ENCODE measurements at regions not wholly inside any gene's neighbourhood (a gene's known extent, or its start where the extent isn't known, plus 50 kb on each side); places are given as distances from the start of the nearest gene placed in this dataset.

GRCh38 chr18:61731693-61732376 is 161.0 kb downstream of the RNF152 start:
- ATAC-seq: peak; percentile 72
- intact Hi-C loops (cut with DNase I): no loop called here

GRCh38 chr18:61731178-61731577 is 161.6 kb downstream of the RNF152 start:
- intact Hi-C loops (cut with DNase I): no loop called here
- ATAC-seq: no peak
- no peak for DNase-seq (ENCODE audit: low spot score)

More at GRCh38 chr18:61731693-61732376, 161.0 kb downstream of the RNF152 start:
- no peak for DNase-seq (ENCODE audit: low spot score)

GRCh38 chr18:61729322-61729721 is 163.5 kb downstream of the RNF152 start:
- intact Hi-C loops (cut with DNase I): no loop called here
- no peak for DNase-seq (ENCODE audit: low spot score)
- no peak for ATAC-seq

- intact Hi-C loops (cut with DNase I): no loop called here
- no peak for DNase-seq (ENCODE audit: low spot score)
- ATAC-seq: no peak
These were observed 165.3 kb downstream of the RNF152 start for GRCh38 chr18:61727241-61728193.

- ATAC-seq (no peak), DNase-seq (ENCODE audit: low spot score) (no peak)
- intact Hi-C loops (cut with DNase I): no loop called here
These were observed 168.3 kb downstream of the RNF152 start for GRCh38 chr18:61724532-61724931.

GRCh38 chr18:61722247-61722646 is 170.6 kb downstream of the RNF152 start:
- ATAC-seq: no peak
- intact Hi-C loops (cut with DNase I): no loop called here
- DNase-seq (ENCODE audit: low spot score): no peak

- ATAC-seq: no peak
- DNase-seq (ENCODE audit: low spot score): no peak
- intact Hi-C loops (cut with DNase I): no loop called here
These were observed 172.3 kb downstream of the RNF152 start for GRCh38 chr18:61720496-61720895.

- DNase-seq (ENCODE audit: low spot score) (no peak), ATAC-seq (no peak)
- intact Hi-C loops (cut with DNase I): no loop called here
These were observed 173.1 kb downstream of the RNF152 start for GRCh38 chr18:61719671-61720070.

GRCh38 chr18:61718944-61719343 is 173.9 kb downstream of the RNF152 start:
- ATAC-seq (no peak), DNase-seq (ENCODE audit: low spot score) (no peak)
- intact Hi-C loops (cut with DNase I): no loop called here

GRCh38 chr18:61714421-61714820 is 178.4 kb downstream of the RNF152 start:
- no peak for ATAC-seq
- no peak for DNase-seq (ENCODE audit: low spot score)
- intact Hi-C loops (cut with DNase I): no loop called here

- DNase-seq (ENCODE audit: low spot score) (no peak), ATAC-seq (no peak)
- intact Hi-C loops (cut with DNase I): no loop called here
These were observed 179.3 kb downstream of the RNF152 start for GRCh38 chr18:61713502-61713901.

- intact Hi-C loops (cut with DNase I): no loop called here
- ATAC-seq (no peak), DNase-seq (ENCODE audit: low spot score) (no peak)
These were observed 182.7 kb downstream of the RNF152 start for GRCh38 chr18:61710082-61710620.

GRCh38 chr18:61706276-61706915 is 186.4 kb downstream of the RNF152 start:
- DNase-seq (ENCODE audit: low spot score): no peak
- intact Hi-C loops (cut with DNase I): no loop called here
- ATAC-seq: no peak

GRCh38 chr18:61703508-61703907 is 189.3 kb downstream of the RNF152 start:
- intact Hi-C loops (cut with DNase I): no loop called here
- no peak for ATAC-seq
- DNase-seq (ENCODE audit: low spot score): no peak

GRCh38 chr18:61702007-61702406 is 190.8 kb downstream of the RNF152 start:
- intact Hi-C loops (cut with DNase I): no loop called here
- DNase-seq (ENCODE audit: low spot score) (no peak), ATAC-seq (no peak)

GRCh38 chr18:61699397-61700110 is 193.3 kb downstream of the RNF152 start:
- DNase-seq (ENCODE audit: low spot score) (no peak), ATAC-seq (no peak)
- intact Hi-C loops (cut with DNase I): no loop called here

- ATAC-seq (no peak), DNase-seq (ENCODE audit: low spot score) (no peak)
- intact Hi-C loops (cut with DNase I): no loop called here
These were observed 195.4 kb downstream of the RNF152 start for GRCh38 chr18:61697306-61697909.

- ATAC-seq (no peak), DNase-seq (ENCODE audit: low spot score) (no peak)
- intact Hi-C loops (cut with DNase I): no loop called here
These were observed 198.6 kb downstream of the RNF152 start for GRCh38 chr18:61694236-61694635.
